Calu3 (cell line): ENCODE measurements at regions not wholly inside any gene's neighbourhood (a gene's known extent, or its start where the extent isn't known, plus 50 kb on each side); places are given as distances from the start of the nearest gene placed in this dataset.

Experiments used
- BruUV-seq: library from RNA; stranded (reverse); fragments of 400-500 nt; replicated peaks from 2 replicates; lab custom pipeline; 2021; lab: Mats Ljungman, UMichigan
- CTCF ChIA-PET: fragments of 300-600 bp; sonication (Branson Sonifier 250); formaldehyde crosslinking; loops from one replicate; lab custom pipeline; 2022; ENCODE audit warnings: antibody characterized with exemption; lab: Charles Lee
- DNase-seq: peaks from one replicate; pipeline ENCODE4 v3.0.0; 2022
- H3K27ac Mint-ChIP-seq: one replicate; pipeline ENCODE4 v1.8.0; 2022; ENCODE audit warnings: mixed read lengths; ENCODE audit not compliant: unreplicated experiment
- H3K27me3 Mint-ChIP-seq: one replicate; pipeline ENCODE4 v1.8.0; 2022; ENCODE audit warnings: mixed read lengths; ENCODE audit not compliant: unreplicated experiment
- H3K36me3 Mint-ChIP-seq: one replicate; pipeline ENCODE4 v1.8.0; 2022; ENCODE audit warnings: mild to moderate bottlenecking, moderate library complexity, mixed read lengths; ENCODE audit not compliant: insufficient read depth, unreplicated experiment
- H3K4me1 Mint-ChIP-seq: one replicate; pipeline ENCODE4 v1.8.0; 2022; ENCODE audit warnings: mild to moderate bottlenecking, low read depth, mixed read lengths; ENCODE audit not compliant: unreplicated experiment
- H3K4me3 Mint-ChIP-seq: one replicate; pipeline ENCODE4 v1.8.0; 2022; ENCODE audit warnings: mild to moderate bottlenecking, low read depth, moderate library complexity, mixed read lengths; ENCODE audit not compliant: unreplicated experiment
- H3K9me3 Mint-ChIP-seq: one replicate; pipeline ENCODE4 v1.8.0; 2022; ENCODE audit warnings: low read depth, mixed read lengths; ENCODE audit not compliant: unreplicated experiment
- intact Hi-C: fragments of 100-400 bp; cut with micrococcal nuclease; formaldehyde crosslinking; loops from one replicate; pipeline ENCODE4 v1.10.0; 2022; ENCODE audit not compliant: unreplicated experiment
- TF ChIP-seq, protein P1 (sequence below): fragments of 200-600 bp; IDR thresholded peaks from one replicate; pipeline ENCODE4 v1.8.0; 2022; ENCODE audit warnings: antibody characterized with exemption; ENCODE audit not compliant: unreplicated experiment

DNA sequence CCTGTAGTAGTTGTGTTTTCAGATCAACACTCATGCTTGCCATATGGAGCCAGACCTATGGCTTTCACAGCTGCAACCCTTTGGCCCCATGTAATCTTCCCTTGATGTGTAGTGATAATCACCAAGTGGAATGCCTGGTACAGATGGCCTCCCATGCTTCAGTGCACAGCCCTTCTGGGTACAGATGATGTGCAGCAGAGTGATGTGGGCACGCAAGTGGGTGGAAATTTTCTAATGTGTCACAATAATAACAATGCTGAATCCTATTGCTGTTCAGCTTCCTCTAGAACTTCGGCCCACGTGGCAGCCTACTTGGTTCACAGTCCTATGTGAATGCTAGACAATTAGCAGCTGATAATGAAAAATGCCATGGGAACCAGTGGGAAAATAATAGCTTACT is 188.1 kb downstream of the SNAPC1 start:
- no TSS peak for BruUV-seq

DNA sequence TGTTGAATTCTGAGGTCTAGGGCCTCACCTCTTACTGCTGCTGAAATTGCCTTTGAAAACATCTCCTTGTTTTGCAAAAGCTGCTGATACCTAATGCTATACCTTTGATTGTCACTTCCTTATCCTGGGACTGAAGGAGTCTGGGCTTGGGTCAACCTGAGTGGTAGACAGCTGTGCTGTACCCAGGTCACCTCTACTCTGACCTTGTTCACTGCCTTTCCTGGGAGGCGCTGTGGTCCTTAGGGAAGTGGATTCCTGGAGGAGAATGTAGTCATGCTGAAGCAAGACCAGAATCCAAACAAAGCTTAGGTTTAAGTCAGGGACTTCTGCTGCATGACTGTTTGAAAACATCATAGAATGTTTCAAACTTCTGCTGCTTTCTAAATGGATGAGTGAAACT is 191.4 kb downstream of the SNAPC1 start:
- BruUV-seq = no TSS peak
- Mint-ChIP-seq H3K9me3 (no peaks in the 10 kb centered on the region), H3K27me3 (no peaks in the 10 kb centered on the region), H3K4me1 (peaks cover 9% of the 10 kb centered on the region), H3K4me3 (no peak overlapping the region), H3K27ac (no peak overlapping the region), H3K36me3 (no peaks in the 10 kb centered on the region)
- TF ChIP-seq, protein P1, sequence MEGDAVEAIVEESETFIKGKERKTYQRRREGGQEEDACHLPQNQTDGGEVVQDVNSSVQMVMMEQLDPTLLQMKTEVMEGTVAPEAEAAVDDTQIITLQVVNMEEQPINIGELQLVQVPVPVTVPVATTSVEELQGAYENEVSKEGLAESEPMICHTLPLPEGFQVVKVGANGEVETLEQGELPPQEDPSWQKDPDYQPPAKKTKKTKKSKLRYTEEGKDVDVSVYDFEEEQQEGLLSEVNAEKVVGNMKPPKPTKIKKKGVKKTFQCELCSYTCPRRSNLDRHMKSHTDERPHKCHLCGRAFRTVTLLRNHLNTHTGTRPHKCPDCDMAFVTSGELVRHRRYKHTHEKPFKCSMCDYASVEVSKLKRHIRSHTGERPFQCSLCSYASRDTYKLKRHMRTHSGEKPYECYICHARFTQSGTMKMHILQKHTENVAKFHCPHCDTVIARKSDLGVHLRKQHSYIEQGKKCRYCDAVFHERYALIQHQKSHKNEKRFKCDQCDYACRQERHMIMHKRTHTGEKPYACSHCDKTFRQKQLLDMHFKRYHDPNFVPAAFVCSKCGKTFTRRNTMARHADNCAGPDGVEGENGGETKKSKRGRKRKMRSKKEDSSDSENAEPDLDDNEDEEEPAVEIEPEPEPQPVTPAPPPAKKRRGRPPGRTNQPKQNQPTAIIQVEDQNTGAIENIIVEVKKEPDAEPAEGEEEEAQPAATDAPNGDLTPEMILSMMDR = no peak
- intact Hi-C loops = no loop called here
- no peak for DNase-seq
- CTCF ChIA-PET = no interaction called here

More for the DNA sequence above, 188.1 kb downstream of the SNAPC1 start:
- no peaks in the 10 kb centered on the region for H3K27me3 Mint-ChIP-seq
- no peak overlapping the region for H3K4me3 Mint-ChIP-seq
- intact Hi-C loops = no loop called here
- peaks cover 9% of the 10 kb centered on the region for H3K4me1 Mint-ChIP-seq
- no peak overlapping the region for H3K27ac Mint-ChIP-seq
- CTCF ChIA-PET = no interaction called here
- H3K36me3 Mint-ChIP-seq = no peaks in the 10 kb centered on the region
- no peak for DNase-seq
- no peaks in the 10 kb centered on the region for H3K9me3 Mint-ChIP-seq
- TF ChIP-seq, protein P1 = no peak

DNA sequence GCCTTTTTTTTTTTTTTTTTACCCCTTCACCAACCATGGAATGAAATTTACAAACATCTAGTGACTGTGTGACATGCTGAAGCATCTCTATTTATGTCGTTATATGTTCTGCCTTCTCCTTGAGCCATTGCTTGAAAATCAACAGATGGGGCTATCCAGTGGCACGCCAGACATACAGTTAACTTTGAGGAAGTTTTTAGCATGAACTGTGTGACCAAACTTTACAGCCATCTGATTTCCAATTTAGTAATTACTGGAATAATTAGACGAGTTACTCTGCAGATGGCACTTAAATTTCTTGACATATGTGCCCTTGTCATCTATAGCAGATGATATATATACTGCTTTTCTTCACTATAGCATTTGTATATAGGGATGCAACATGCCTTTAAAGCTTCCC is 192.1 kb downstream of the SNAPC1 start:
- TF ChIP-seq, protein P1 = no peak
- CTCF ChIA-PET = interaction anchor here (1.0 kb wide), 1 partner anchor 71 kb away, joined by 3 read pairs; no protein-coding TSS in a partner anchor
- Mint-ChIP-seq H3K27ac (no peak overlapping the region), H3K27me3 (no peaks in the 10 kb centered on the region), H3K4me3 (no peak overlapping the region), H3K4me1 (peaks cover 9% of the 10 kb centered on the region), H3K36me3 (no peaks in the 10 kb centered on the region), H3K9me3 (peaks cover 2% of the 10 kb centered on the region)
- DNase-seq = no peak
- intact Hi-C loops = no loop called here
- BruUV-seq = no TSS peak

DNA sequence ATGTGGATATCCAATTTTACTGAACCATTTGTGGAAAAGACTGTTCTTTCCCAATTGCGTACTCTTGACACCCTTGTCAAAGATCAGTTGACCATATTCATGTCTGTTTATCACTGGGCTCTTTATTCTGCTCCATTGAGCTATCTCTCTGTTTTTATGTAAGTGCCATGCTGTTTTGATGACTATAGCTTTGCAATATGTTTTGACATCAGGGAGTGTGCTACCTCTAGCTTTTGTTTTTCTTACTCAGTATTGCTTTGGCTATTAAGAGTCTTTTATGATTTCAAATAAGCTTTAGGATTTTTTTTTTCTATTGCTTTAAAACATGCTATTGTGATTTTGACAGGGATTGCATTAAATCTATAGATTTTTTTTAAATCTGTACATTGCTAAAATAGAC is 194.3 kb downstream of the SNAPC1 start:
- TF ChIP-seq, protein P1 = no peak
- Mint-ChIP-seq H3K27me3 (no peaks in the 10 kb centered on the region), H3K36me3 (no peaks in the 10 kb centered on the region), H3K4me3 (no peak overlapping the region), H3K4me1 (peaks cover 9% of the 10 kb centered on the region), H3K9me3 (peaks cover 2% of the 10 kb centered on the region), H3K27ac (no peak overlapping the region)
- CTCF ChIA-PET = no interaction called here
- intact Hi-C loops = no loop called here
- no TSS peak for BruUV-seq
- no peak for DNase-seq
